Kidney epithelial cell (primary cell): ENCODE measurements at regions not wholly inside any gene's neighbourhood (a gene's known extent, or its start where the extent isn't known, plus 50 kb on each side); places are given as distances from the start of the nearest gene placed in this dataset.
A peak's percentile ranks its signal among the peaks of the same experiment; 100 is the strongest.

ENCODE experiments used
- DNase-seq: peaks from one replicate; pipeline ENCODE4 v3.0.0-alpha.2; 2010; ENCODE audit warnings: low read depth
- H3K27me3 ChIP-seq: 2 replicates; pipeline ENCODE4 v1.6.0; 2011; ENCODE audit warnings: low read length; ENCODE audit not compliant: control insufficient read depth, insufficient read depth
- H3K36me3 ChIP-seq: 2 replicates; pipeline ENCODE4 v1.5.1; 2011; ENCODE audit warnings: low read length; ENCODE audit not compliant: control insufficient read depth, insufficient read depth
- H3K4me3 ChIP-seq: 2 replicates; pipeline ENCODE4 v1.5.1; 2011; ENCODE audit warnings: low read depth, mild to moderate bottlenecking, control low read depth, low read length
- CTCF ChIP-seq: IDR thresholded peaks from 2 replicates; pipeline ENCODE4 v1.5.1; 2011; ENCODE audit warnings: mild to moderate bottlenecking, moderate library complexity, low read length, control low read depth, inconsistent platforms; ENCODE audit not compliant: insufficient read depth, poor library complexity, severe bottlenecking

DNA sequence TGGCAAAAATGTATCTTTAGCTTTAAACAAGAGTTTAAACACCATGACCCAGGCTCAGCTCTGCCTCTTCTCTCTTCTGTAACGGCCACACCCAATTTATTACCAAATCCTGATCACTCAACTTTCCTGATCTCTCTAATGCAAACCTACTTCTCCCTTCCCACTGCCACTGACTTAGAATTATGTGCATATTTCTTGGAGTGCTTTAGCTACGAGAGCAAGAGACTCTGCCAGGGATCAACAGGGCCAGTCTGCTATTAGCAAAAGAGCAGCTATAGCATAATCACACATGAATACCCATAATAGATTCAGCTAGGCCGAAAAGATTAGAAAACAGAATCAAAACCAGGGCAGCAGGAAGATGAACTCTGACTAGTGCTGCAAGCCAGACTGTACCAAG is 215.5 kb downstream of the MRPL39 start:
- Histone ChIP-seq H3K36me3 (no peaks in the 10 kb centered on the region), H3K4me3 (no peak overlapping the region), H3K27me3 (no peaks in the 10 kb centered on the region)
- DNase-seq, result no peak
- no peak for TF ChIP-seq CTCF

DNA sequence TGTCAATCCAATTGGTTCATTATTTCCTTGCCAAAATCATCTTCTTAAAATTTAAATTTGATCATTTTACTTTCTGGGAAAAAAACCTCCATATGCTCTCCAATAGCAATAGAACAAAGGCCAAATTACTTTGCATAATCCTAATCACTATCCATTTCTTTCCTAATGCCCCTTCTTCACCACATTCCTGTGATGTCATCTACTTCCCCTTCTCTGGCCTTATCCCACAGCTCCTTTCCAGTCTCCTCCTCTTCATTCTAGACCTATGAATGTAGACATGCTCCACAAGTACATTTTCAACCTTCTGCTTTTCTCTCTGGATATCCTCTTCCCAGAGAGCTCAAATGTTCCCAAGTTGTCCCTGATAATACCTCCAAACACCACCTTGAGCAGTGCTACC is 216.6 kb downstream of the MRPL39 start:
- H3K27me3 ChIP-seq, result no peaks in the 10 kb centered on the region
- no peak for TF ChIP-seq CTCF
- H3K36me3 ChIP-seq, result no peaks in the 10 kb centered on the region
- no peak for DNase-seq
- H3K4me3 ChIP-seq, result no peak overlapping the region

GRCh38 chr21:25387665-25388064 is 219.6 kb downstream of the MRPL39 start:
- no peak for TF ChIP-seq CTCF
- no peaks in the 10 kb centered on the region for H3K27me3 ChIP-seq
- no peak for DNase-seq
- no peaks in the 10 kb centered on the region for H3K36me3 ChIP-seq
- H3K4me3 ChIP-seq, result no peak overlapping the region

- no peaks in the 10 kb centered on the region for H3K36me3 ChIP-seq
- DNase-seq, result peak; percentile 28
- peak; percentile 48 for TF ChIP-seq CTCF
- no peak overlapping the region for H3K4me3 ChIP-seq
- H3K27me3 ChIP-seq, result no peaks in the 10 kb centered on the region
These were observed 221.3 kb downstream of the MRPL39 start for GRCh38 chr21:25385911-25386474.

DNA sequence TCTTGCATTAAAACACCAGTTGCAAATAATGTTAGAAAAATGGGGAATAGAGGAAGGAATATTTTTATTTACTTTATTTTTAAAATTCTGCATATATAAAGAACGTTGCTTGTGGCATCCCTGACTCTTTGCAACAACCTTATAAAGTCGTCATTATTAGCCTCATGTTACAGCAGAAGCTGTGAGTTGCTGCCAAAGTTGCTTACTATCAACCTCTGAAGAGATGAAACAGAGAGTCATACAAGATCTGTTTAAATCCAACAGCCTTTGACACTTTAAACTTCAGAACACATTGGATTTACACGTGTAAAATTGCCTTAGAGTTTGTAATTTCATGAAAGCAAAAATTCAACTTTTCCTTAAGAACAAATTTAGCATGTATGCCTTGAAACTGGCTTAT is 221.9 kb downstream of the MRPL39 start:
- Histone ChIP-seq H3K4me3 (no peak overlapping the region), H3K36me3 (no peaks in the 10 kb centered on the region), H3K27me3 (no peaks in the 10 kb centered on the region)
- TF ChIP-seq CTCF, result no peak
- DNase-seq, result no peak

GRCh38 chr21:25384782-25385181 is 222.5 kb downstream of the MRPL39 start:
- no peak for TF ChIP-seq CTCF
- DNase-seq, result no peak
- no peaks in the 10 kb centered on the region for H3K36me3 ChIP-seq

More at GRCh38 chr21:25384782-25385181, 222.5 kb downstream of the MRPL39 start:
- no peak overlapping the region for H3K4me3 ChIP-seq
- H3K27me3 ChIP-seq, result no peaks in the 10 kb centered on the region
